SK-N-SH (cell line): ENCODE measurements at regions not wholly inside any gene's neighbourhood (a gene's known extent, or its start where the extent isn't known, plus 50 kb on each side); places are given as distances from the start of the nearest gene placed in this dataset.

Experiments
- CTCF ChIA-PET: fragments of 300-600, 350-600 bp; formaldehyde crosslinking; extraction: SDS; loops from one replicate; lab custom pipeline; 2021; lab: Yijun Ruan, JAX
- POLR2A ChIA-PET: fragments of 350-600 bp; sonication (Branson Sonifier 250); formaldehyde crosslinking; extraction: SDS; loops from one replicate; lab custom pipeline; 2020; ENCODE audit warnings: antibody characterized with exemption, inconsistent platforms; lab: Yijun Ruan, JAX
- DNase-seq: peaks from one replicate; pipeline ENCODE4 v3.0.0; 2012
- H2AFZ ChIP-seq: fragments of 200-600 bp; sonication (generic); 2 replicates; pipeline ENCODE4 v1.8.1; 2016; ENCODE audit warnings: antibody characterized with exemption, mild to moderate bottlenecking, low read depth
- H3F3A ChIP-seq: fragments of 200-600 bp; sonication (generic); replicated peaks from 2 replicates; pipeline ENCODE3; 2016; ENCODE audit warnings: antibody characterized with exemption, mild to moderate bottlenecking; ENCODE audit not compliant: insufficient read depth
- H3K27ac ChIP-seq, 2 experiments: fragments of 200-500 bp in 1 of 2; fragments of 200-600 bp in 1 of 2; sonication (Bioruptor generic) in 1 of 2; sonication (generic), shearing (Covaris generic) in 1 of 2; 2 replicates each; pipeline versions ENCODE4 v1.5.1 to v1.6.1; 2014 to 2016; ENCODE audit warnings: low read depth in 2 of 2, inconsistent platforms in 1 of 2, low read length in 1 of 2, mild to moderate bottlenecking in 1 of 2, mixed read lengths in 1 of 2
- H3K27me3 ChIP-seq: fragments of 200-600 bp; sonication (generic), shearing (Covaris generic); 2 replicates; pipeline ENCODE4 v1.6.1; 2016; ENCODE audit warnings: mixed run types; ENCODE audit not compliant: insufficient read depth
- H3K36me3 ChIP-seq, 2 experiments: fragments of 200-500 bp in 1 of 2; fragments of 200-600 bp in 1 of 2; sonication (Bioruptor generic) in 1 of 2; sonication (generic) in 1 of 2; replicated peaks in 1 of 2; 2 replicates each; pipeline versions ENCODE3 to v1.5.1; 2014 to 2016; ENCODE audit warnings: low read length in 1 of 2, mild to moderate bottlenecking in 1 of 2; ENCODE audit not compliant: insufficient read depth in 2 of 2, control insufficient read depth in 1 of 2
- H3K4me1 ChIP-seq, 2 experiments: fragments of 200-500 bp in 1 of 2; fragments of 200-600 bp in 1 of 2; sonication (Bioruptor generic) in 1 of 2; sonication (generic), shearing (Covaris generic) in 1 of 2; 2 replicates each; pipeline versions ENCODE4 v1.5.1 to v1.6.1; 2014 to 2016; ENCODE audit warnings: low read depth in 1 of 2, low read length in 1 of 2, mixed run types in 1 of 2; ENCODE audit not compliant: insufficient read depth in 2 of 2, control insufficient read depth in 1 of 2
- H3K4me2 ChIP-seq: fragments of 200-600 bp; sonication (generic), shearing (Covaris generic); 2 replicates; pipeline ENCODE4 v1.6.1; 2017; ENCODE audit warnings: mixed run types
- H3K4me3 ChIP-seq, 2 experiments: fragments of 200-500 bp in 1 of 2; fragments of 200-600 bp in 1 of 2; sonication (Bioruptor generic) in 1 of 2; sonication (generic), shearing (Covaris generic) in 1 of 2; 2 replicates each; pipeline versions ENCODE4 v1.5.1 to v1.8.1; 2014 to 2016; ENCODE audit warnings: low read depth in 2 of 2, inconsistent platforms in 1 of 2, low read length in 1 of 2, mild to moderate bottlenecking in 1 of 2, mixed read lengths in 1 of 2, moderate library complexity in 1 of 2
- H3K79me2 ChIP-seq: fragments of 200-600 bp; sonication (generic); 2 replicates; pipeline ENCODE4 v1.8.1; 2017; ENCODE audit warnings: mild to moderate bottlenecking; ENCODE audit not compliant: insufficient read depth
- H3K9ac ChIP-seq: fragments of 200-600 bp; sonication (generic); 2 replicates; pipeline ENCODE4 v1.6.1; 2017; ENCODE audit warnings: mixed run types
- H3K9me2 ChIP-seq: fragments of 200-600 bp; sonication (generic); 2 replicates; pipeline ENCODE4 v1.6.1; 2017; ENCODE audit warnings: mixed run types
- H3K9me3 ChIP-seq: fragments of 200-600 bp; sonication (generic); 2 replicates; pipeline ENCODE4 v1.6.1; 2017; ENCODE audit warnings: mixed run types, mild to moderate bottlenecking, moderate library complexity
- H4K20me1 ChIP-seq: fragments of 200-600 bp; sonication (generic); 2 replicates; pipeline ENCODE4 v1.6.1; 2017; ENCODE audit warnings: mild to moderate bottlenecking, mixed run types; ENCODE audit not compliant: insufficient read depth
- FOXJ3 ChIP-seq: sonication (generic); formaldehyde crosslinking; IDR thresholded peaks from 2 replicates; pipeline ENCODE4 v1.5.1; 2020; ENCODE audit warnings: mild to moderate bottlenecking, missing genetic modification reagents
- FOXM1 ChIP-seq: IDR thresholded peaks from 2 replicates; pipeline ENCODE4 v1.4.0; 2012; ENCODE audit warnings: low read depth, mild to moderate bottlenecking
- GABPA ChIP-seq: IDR thresholded peaks from 2 replicates; pipeline ENCODE4 v1.4.0; 2012; ENCODE audit warnings: low read depth, mild to moderate bottlenecking
- GATA2 ChIP-seq: sonication (generic); formaldehyde crosslinking; IDR thresholded peaks from 2 replicates; pipeline ENCODE4 v1.5.0; 2020; ENCODE audit warnings: mild to moderate bottlenecking, missing genetic modification reagents
- JUND ChIP-seq: IDR thresholded peaks from 2 replicates; pipeline ENCODE4 v1.4.0; 2012
- MEF2A ChIP-seq: IDR thresholded peaks from 2 replicates; pipeline ENCODE4 v1.4.0; 2012; ENCODE audit warnings: low read depth, borderline replicate concordance
- NFIC ChIP-seq: IDR thresholded peaks from 2 replicates; pipeline ENCODE4 v1.4.0; 2012; ENCODE audit warnings: borderline replicate concordance
- NRF1 ChIP-seq: IDR thresholded peaks from 2 replicates; pipeline ENCODE4 v1.6.1; 2012; ENCODE audit warnings: low read depth, mild to moderate bottlenecking, low read length
- RFX5 ChIP-seq: IDR thresholded peaks from 2 replicates; pipeline ENCODE4 v1.6.1; 2012; ENCODE audit warnings: mild to moderate bottlenecking, improper control_type of control experiment, low read length
- RXRA ChIP-seq: IDR thresholded peaks from 2 replicates; pipeline ENCODE4 v1.4.0; 2012; ENCODE audit warnings: low read depth, mild to moderate bottlenecking, borderline replicate concordance
- SIN3A ChIP-seq: IDR thresholded peaks from 2 replicates; pipeline ENCODE4 v1.6.1; 2012; ENCODE audit warnings: low read depth, mild to moderate bottlenecking, low read length, moderate library complexity, borderline replicate concordance
- SMC3 ChIP-seq: IDR thresholded peaks from 2 replicates; pipeline ENCODE4 v1.6.1; 2012; ENCODE audit warnings: low read depth, low read length, improper control_type of control experiment
- TCF12 ChIP-seq: IDR thresholded peaks from 2 replicates; pipeline ENCODE4 v1.4.0; 2012
- TEAD4 ChIP-seq: IDR thresholded peaks from 2 replicates; pipeline ENCODE4 v1.4.0; 2012; ENCODE audit warnings: mild to moderate bottlenecking, borderline replicate concordance; ENCODE audit not compliant: insufficient read depth
- WGBS: methylation state at CpG from one replicate; pipeline ENCODE4 v1.1.6; 2017; ENCODE audit warnings: low lambda C conversion rate; 5-methylcytosine and 5-hydroxymethylcytosine counted together
- TF ChIP-seq, protein P1 (sequence below): fragments of 200-600 bp; sonication (generic); IDR thresholded peaks from 2 replicates; pipeline ENCODE4 v1.6.1; 2017; ENCODE audit warnings: antibody characterized with exemption, mild to moderate bottlenecking, moderate library complexity
- TF ChIP-seq, protein P2 (sequence below): IDR thresholded peaks from 2 replicates; pipeline ENCODE4 v1.4.0; 2012; ENCODE audit warnings: low read depth
- TF ChIP-seq, protein P3 (sequence below): IDR thresholded peaks from 2 replicates; pipeline ENCODE4 v1.4.0; 2012; ENCODE audit warnings: low read depth, borderline replicate concordance

DNA sequence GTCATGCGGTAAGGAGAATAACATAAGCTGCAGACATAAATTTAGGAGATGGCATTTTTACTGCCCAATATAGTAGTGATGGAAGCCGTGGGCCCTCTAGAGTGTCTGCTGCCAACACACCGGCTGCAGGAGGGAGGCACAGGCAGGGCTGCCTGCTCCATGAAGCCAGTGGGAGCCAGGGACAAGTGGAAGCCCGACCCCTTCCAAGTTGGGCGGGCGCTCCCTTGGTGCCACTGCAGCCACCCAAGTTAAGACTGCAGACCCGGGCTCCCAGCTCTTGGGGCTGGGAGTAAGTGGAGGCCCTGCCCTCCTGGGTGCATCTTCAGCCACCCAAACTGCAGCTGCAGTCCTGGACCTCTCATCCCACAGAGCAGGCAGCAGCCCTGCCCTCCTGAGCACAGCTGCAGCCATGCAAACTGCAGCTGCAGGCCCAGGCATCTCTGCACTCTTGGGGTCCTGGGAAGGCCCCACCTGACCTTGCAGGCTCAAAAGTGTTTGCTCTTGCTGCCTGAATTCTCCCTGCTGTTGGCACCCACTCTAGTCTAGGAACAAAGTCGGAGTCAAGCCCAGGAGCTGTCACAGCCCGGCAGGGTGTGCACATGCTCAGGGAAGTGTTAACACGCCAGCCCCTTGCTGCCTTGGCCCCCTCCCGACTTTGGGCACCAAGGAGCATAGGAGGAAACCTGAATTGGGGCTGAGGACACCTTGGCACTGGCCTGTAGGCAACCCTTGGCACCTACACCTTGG, 437.2 kb upstream of the PRMT6 start (continued):
- TF ChIP-seq, protein P1, sequence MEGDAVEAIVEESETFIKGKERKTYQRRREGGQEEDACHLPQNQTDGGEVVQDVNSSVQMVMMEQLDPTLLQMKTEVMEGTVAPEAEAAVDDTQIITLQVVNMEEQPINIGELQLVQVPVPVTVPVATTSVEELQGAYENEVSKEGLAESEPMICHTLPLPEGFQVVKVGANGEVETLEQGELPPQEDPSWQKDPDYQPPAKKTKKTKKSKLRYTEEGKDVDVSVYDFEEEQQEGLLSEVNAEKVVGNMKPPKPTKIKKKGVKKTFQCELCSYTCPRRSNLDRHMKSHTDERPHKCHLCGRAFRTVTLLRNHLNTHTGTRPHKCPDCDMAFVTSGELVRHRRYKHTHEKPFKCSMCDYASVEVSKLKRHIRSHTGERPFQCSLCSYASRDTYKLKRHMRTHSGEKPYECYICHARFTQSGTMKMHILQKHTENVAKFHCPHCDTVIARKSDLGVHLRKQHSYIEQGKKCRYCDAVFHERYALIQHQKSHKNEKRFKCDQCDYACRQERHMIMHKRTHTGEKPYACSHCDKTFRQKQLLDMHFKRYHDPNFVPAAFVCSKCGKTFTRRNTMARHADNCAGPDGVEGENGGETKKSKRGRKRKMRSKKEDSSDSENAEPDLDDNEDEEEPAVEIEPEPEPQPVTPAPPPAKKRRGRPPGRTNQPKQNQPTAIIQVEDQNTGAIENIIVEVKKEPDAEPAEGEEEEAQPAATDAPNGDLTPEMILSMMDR = no peak
- no peak for TF ChIP-seq SIN3A
- no peak for TF ChIP-seq JUND
- no peak for TF ChIP-seq FOXJ3 (CRISPR knock-in tag)
- TF ChIP-seq FOXM1 = no peak

DNA sequence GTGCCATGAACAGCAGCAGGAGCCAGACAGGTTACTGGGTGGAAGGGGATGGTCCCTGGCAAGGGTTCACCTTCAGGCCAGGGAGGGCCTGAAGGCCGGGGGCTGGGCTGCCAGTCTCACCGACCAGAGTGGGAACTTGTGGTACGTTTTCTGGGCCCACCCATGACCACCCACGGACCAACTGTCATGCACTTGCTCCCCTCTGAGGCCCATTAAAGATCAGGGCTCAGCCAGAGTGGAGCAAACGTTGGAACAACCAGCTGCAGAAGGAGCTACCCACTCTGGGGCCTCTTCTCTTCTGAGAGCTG, 436.7 kb upstream of the PRMT6 start:
- TF ChIP-seq SMC3 = no peak
- no peak for TF ChIP-seq RXRA
- Histone ChIP-seq H3K79me2 (no peaks in the 10 kb centered on the region), H3K9ac (no peak overlapping the region), H3K27me3 (no peaks in the 10 kb centered on the region), H3K4me1 (no peaks in the 10 kb centered on the region), H3K36me3 (no peaks in the 10 kb centered on the region), H4K20me1 (no peaks in the 10 kb centered on the region), H3K9me2 (no peaks in the 10 kb centered on the region), H3K4me3 (no peak overlapping the region), H3F3A (no peaks in the 10 kb centered on the region), H3K4me2 (no peak overlapping the region), H3K9me3 (no peaks in the 10 kb centered on the region), H2AFZ (no peak overlapping the region), H3K27ac (no peak overlapping the region)
- POLR2A ChIA-PET = no interaction called here
- no peak for DNase-seq
- WGBS = 14% methylated on average over 1 of the region's 5 CpGs
- CTCF ChIA-PET = no interaction called here

DNA sequence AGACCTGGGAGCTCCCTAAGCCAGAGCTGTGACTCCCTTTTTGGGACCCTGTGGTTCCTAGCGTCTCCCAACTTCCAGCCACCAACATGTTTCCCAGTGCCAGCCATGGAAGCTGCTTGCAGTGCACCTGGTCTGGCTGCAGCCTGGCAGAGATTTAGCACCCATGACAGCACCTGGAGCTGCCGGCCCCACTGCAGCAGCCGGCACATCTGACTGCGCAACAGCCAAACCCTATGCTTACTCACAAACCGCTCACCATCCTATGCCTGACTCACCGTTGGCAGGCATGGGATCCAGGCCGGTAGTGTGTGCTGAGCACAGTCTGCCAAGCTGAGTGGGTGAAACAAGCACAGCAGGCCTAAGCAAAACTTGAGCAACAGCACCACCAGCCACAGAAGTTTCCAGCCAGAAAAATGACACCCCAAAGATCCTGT, 435.9 kb upstream of the PRMT6 start:
- Histone ChIP-seq H3K4me1 (no peaks in the 10 kb centered on the region), H3K36me3 (no peaks in the 10 kb centered on the region), H3K4me3 (no peak overlapping the region), H3K27me3 (no peaks in the 10 kb centered on the region), H3K9me2 (no peaks in the 10 kb centered on the region), H3F3A (no peaks in the 10 kb centered on the region), H3K79me2 (no peaks in the 10 kb centered on the region), H3K9ac (no peak overlapping the region), H3K4me2 (no peak overlapping the region), H3K27ac (no peak overlapping the region), H2AFZ (no peak overlapping the region), H4K20me1 (no peaks in the 10 kb centered on the region), H3K9me3 (no peaks in the 10 kb centered on the region)
- CTCF ChIA-PET = no interaction called here
- 63% methylated on average over 1 of the region's 7 CpGs for WGBS
- POLR2A ChIA-PET = no interaction called here
- TF ChIP-seq, protein P2, sequence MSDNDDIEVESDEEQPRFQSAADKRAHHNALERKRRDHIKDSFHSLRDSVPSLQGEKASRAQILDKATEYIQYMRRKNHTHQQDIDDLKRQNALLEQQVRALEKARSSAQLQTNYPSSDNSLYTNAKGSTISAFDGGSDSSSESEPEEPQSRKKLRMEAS = no peak
- TF ChIP-seq TEAD4 (no peak), GATA2 (CRISPR knock-in tag) (no peak), NFIC (no peak), FOXJ3 (CRISPR knock-in tag) (no peak), NRF1 (no peak), GABPA (no peak), SIN3A (no peak), RFX5 (no peak), JUND (no peak), RXRA (no peak), TCF12 (no peak), MEF2A (no peak), FOXM1 (no peak)
- TF ChIP-seq, protein P3, sequence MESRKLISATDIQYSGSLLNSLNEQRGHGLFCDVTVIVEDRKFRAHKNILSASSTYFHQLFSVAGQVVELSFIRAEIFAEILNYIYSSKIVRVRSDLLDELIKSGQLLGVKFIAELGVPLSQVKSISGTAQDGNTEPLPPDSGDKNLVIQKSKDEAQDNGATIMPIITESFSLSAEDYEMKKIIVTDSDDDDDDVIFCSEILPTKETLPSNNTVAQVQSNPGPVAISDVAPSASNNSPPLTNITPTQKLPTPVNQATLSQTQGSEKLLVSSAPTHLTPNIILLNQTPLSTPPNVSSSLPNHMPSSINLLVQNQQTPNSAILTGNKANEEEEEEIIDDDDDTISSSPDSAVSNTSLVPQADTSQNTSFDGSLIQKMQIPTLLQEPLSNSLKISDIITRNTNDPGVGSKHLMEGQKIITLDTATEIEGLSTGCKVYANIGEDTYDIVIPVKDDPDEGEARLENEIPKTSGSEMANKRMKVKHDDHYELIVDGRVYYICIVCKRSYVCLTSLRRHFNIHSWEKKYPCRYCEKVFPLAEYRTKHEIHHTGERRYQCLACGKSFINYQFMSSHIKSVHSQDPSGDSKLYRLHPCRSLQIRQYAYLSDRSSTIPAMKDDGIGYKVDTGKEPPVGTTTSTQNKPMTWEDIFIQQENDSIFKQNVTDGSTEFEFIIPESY = no peak
- DNase-seq = no peak
